ENCODE measurements at regions not wholly inside any gene's neighbourhood (a gene's known extent, or its start where the extent isn't known, plus 50 kb on each side); places are given as distances from the start of the nearest gene placed in this dataset.

DNA sequence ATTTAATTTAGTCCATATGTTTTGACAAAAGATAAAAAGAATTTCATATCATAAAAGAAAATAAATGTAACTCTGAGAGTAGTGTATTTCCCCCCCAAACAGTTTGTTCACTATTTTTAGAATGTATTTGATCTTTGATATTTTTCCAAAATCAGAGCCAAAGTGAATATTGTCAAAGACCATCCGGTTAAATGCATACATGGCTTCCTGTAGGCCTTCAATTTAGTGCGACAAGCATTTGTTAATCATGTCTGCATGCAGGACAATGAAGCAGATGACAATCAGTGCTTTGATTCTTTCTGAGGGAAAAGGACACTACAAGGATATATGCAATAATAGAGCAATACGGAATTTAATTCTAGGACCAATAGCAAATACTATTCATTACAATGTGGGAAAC, 79.8 kb downstream of the ACTBL2 start:
- no peak for DNase-seq (ENCODE audit: extremely low read depth, low read depth)
- H3K4me3 ChIP-seq (replicated peaks; ENCODE audit: low read depth, low read length): no peak overlapping the region
- TF ChIP-seq, protein P1, sequence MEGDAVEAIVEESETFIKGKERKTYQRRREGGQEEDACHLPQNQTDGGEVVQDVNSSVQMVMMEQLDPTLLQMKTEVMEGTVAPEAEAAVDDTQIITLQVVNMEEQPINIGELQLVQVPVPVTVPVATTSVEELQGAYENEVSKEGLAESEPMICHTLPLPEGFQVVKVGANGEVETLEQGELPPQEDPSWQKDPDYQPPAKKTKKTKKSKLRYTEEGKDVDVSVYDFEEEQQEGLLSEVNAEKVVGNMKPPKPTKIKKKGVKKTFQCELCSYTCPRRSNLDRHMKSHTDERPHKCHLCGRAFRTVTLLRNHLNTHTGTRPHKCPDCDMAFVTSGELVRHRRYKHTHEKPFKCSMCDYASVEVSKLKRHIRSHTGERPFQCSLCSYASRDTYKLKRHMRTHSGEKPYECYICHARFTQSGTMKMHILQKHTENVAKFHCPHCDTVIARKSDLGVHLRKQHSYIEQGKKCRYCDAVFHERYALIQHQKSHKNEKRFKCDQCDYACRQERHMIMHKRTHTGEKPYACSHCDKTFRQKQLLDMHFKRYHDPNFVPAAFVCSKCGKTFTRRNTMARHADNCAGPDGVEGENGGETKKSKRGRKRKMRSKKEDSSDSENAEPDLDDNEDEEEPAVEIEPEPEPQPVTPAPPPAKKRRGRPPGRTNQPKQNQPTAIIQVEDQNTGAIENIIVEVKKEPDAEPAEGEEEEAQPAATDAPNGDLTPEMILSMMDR (IDR thresholded peaks at IDR 0.05; ENCODE audit: low read depth, low read length, missing control alignments): no peak

DNA sequence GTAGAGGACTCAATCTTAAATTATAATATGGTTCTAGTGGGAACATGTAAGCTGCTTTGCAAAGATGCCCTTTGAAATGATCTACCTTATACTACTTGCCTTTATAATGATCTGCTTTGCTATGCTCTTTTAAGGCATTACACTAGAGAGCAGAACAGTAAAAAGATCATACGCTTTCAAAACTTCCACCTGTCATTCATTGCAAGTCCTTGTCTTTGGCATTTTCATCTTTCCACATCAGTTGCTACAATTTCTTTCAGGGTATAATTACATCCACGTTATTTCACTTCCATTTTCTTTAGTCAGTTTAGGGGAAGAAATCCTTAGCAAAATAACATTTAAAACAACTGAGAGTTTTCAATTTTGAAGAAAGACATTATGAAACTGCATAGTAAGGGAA, 80.3 kb downstream of the ACTBL2 start:
- no peak for DNase-seq (ENCODE audit: extremely low read depth, low read depth)
- TF ChIP-seq, protein P1 (IDR thresholded peaks at IDR 0.05; ENCODE audit: low read depth, low read length, missing control alignments): no peak
- no peak overlapping the region for H3K4me3 ChIP-seq (replicated peaks; ENCODE audit: low read depth, low read length)

DNA sequence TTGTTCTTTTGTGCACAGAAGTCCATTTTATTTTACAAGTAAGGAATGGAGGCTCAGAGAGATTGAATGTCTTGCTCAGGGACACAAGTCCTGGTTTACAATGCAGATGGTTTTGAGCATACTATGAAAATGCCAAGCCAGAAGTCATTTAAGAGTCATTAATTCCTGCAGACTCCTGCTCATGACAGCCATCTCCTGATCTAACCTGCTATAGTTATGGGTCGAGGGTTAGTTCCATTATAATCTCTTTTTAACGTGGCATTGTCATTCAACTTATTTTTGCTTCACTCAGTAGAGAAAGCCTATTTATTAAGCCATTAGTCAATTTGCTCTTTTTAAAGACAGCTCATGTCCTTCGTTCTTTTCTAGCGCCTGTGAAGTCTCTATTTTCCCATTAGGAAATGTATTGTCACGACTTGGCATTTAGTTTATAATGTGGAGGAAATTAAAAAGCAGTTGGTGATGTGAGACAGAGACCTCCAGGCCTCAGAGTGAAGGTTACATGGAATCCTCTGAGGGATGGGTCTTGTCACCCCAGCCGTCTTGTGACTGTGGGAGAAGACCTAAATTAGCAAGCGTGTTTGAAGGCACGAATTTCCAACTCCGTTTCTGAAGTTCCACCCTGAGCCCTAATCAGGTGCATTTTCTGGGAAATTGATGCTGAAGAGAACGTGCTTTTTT, 84.1 kb downstream of the ACTBL2 start:
- TF ChIP-seq, protein P1 (IDR thresholded peaks at IDR 0.05; ENCODE audit: low read depth, low read length, missing control alignments): no peak
- no peak for DNase-seq (ENCODE audit: extremely low read depth, low read depth)

DNA sequence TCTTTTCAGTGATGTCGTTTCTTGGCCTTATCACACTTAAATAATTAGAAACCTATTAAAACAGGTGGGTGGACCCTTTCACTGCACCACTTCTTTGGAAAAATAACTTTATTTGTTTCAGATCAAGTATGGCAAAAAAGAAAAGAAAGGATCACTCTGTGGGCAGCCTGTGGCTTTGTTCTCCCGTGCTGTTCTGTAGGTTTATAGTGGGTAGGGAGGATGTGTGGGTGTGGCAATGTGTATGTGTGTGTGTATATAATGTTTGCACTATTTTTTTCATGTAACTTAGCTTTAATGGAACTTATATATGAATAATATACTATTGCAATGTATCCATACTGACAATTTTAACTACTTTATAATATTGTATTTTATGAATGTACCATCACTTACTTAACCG, 85.9 kb downstream of the ACTBL2 start:
- TF ChIP-seq, protein P1 (IDR thresholded peaks at IDR 0.05; ENCODE audit: low read depth, low read length, missing control alignments): no peak
- no peak overlapping the region for H3K4me3 ChIP-seq (replicated peaks; ENCODE audit: low read depth, low read length)
- DNase-seq (ENCODE audit: extremely low read depth, low read depth): no peak

More for the DNA sequence above, 84.1 kb downstream of the ACTBL2 start:
- H3K4me3 ChIP-seq (replicated peaks; ENCODE audit: low read depth, low read length): no peak overlapping the region

DNA sequence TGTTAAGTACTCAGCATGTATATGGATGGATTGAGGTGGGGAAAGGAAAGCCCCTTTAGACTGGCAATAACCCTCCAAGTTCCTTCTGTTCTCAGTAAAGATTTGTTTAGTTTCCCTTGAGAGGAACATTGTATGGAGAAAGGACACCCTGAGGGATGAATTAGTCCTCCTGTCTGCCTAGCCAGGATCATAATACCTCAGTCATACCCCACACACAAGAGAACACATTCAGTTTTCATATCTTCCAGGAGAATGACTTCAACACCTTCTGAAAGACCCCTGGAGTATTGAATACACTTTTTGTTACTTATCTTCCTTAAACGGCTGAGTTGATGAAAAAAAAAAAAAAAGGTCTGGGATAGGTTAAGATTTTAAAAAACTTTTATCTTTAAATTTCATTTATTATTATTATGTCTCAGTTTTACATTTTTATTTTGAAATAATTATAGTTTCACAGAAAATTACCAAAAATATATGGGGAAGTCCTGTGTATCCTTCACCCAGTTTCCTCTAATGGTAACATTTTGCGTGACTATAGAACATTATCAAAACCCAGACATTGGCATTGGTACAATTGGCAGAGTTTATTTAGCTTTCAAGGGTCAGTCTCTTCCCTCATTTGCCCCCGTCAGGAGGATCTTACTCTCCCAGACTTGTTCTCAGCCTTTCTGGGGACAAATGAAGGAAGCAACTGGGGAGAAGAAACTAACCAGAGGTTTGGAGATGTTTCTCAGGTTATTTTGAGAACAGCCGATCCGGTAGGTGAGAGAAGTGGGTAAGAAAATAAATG, 88.0 kb downstream of the ACTBL2 start:
- TF ChIP-seq, protein P1 (IDR thresholded peaks at IDR 0.05; ENCODE audit: low read depth, low read length, missing control alignments): no peak
- no peak overlapping the region for H3K4me3 ChIP-seq (replicated peaks; ENCODE audit: low read depth, low read length)
- DNase-seq (ENCODE audit: extremely low read depth, low read depth): no peak

DNA sequence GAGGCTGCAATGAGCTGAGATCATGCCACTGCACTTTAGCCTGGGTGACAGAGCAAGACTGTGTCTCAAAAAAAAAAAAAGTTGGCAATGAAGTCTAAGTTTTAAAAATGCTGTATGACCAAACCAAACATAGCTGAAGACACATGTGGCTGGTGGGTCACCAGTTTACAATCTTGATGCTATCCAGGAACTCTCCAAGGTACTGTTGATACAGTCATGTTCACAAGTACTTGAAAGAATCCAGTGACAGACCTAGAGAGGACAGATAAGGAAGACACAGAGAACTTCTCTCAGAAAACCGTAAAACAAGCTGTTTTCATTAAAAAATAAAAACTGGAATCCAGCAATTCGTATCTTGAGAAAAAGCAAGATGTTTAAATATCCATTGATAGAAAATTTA, 95.7 kb downstream of the ACTBL2 start:
- TF ChIP-seq, protein P1 (IDR thresholded peaks at IDR 0.05; ENCODE audit: low read depth, low read length, missing control alignments): no peak
- DNase-seq (ENCODE audit: extremely low read depth, low read depth): no peak
- H3K4me3 ChIP-seq (replicated peaks; ENCODE audit: low read depth, low read length): no peak overlapping the region

Measured in HFF-Myc (cell line).